NCI-H524 (cell line): ENCODE measurements at regions not wholly inside any gene's neighbourhood (a gene's known extent, or its start where the extent isn't known, plus 50 kb on each side); places are given as distances from the start of the nearest gene placed in this dataset.

Source experiments
- DNase-seq, 2 experiments: peaks; one replicate each; lab custom pipeline; 2025; lab: John Stamatoyannopoulos, UW

DNA sequence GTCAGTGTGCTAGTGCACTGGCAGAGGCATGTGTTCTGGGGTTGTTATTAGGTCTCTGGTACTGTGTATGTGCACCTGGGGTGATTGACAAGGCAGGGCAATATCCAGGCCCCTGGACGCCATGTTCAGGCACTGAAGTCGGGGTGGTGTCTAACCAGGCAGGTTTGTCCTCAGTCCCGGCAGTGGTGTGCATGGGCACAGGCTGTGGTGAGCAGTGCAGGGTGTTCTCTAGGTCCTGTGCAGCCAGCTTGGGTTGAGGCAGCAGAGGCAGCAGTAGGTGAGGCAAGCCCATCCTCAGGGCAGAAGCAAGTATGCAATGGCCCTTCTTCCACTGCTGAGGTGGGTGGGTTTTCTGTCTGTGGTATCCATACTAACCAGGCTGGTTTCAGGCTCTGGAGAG, 252.3 kb upstream of the LRRC7 start:
- no peak for DNase-seq

DNA sequence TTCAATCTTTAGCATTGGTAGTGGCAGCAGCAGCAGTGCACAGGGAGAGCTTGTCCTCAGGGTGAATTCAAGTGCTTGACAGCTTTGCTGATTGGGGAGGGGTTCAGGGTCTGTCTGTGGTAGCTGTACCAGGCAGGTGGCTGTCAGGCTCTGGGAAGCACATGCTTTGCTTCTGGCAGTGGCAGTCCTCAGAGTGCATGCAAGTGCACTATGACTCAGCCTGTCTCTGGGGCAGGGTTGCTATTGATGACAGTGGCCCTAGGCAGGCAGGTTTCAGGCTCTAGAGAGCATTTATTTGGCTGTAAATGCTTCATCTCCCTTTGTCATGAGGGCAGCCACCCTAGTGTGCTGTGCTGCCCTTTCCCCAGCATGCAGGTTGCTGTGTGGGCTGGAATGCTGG, 251.9 kb upstream of the LRRC7 start:
- no peak for DNase-seq

DNA sequence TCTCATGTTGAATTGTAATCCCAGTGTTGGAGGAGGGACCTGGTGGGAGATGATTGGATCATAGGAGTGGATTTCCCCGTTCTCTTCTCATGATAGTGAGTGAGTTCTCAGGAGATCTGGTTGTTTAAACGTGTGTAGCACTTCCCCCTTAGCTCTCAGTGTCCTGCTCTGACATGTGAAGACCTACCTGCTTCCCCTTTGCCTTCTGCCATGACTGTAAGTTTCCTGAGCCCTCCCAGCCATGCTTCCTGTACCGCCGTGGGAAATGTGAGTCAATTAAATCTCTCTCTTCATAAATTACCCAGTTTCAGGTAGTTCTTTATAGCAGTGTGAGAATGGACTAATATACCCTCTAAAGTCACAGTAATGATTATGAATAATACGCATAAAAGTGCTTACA, 248.4 kb upstream of the LRRC7 start:
- DNase-seq: no peak

DNA sequence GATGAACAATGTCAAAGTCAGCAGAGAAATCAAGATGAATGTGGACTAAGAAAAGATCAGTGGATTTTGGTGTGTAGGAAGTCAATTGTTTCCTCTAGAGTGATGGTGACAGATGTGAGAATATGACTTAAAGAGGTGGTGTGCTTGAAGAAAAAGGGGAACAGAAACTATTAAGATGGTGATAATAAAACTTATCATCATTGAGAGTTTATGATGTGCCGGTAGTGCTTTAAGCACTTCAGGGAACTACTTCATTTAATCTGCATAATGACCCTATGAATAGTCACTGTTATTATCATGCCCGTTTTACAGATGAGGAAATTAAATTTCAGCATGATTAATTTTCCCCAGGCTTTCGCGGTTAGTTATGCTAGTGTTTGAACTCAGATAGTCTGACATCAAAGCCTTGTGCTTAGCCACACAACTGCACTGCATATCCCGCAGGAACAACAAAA, 246.9 kb upstream of the LRRC7 start:
- DNase-seq: peak in 1 of 2 experiments; percentile 1

DNA sequence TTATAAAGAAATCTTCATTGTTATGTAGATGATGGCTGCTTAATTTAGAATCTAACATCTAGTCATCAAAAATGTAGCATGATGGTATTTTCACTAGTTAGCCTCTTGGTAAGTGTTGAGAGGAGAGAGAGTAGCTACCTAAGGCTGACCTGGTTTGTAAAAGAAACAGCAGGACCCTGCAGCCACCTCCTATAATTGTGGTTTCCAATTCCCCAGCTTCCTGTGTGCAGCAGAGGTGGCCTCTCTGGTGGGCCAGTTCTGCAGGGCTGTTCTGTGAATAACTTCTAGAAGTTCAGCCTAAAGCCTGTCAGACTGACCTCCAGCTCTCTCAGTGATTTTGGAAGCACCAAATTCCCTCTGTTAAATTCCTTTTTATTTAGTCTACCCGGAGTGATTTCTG, 246.4 kb upstream of the LRRC7 start:
- DNase-seq: no peak

DNA sequence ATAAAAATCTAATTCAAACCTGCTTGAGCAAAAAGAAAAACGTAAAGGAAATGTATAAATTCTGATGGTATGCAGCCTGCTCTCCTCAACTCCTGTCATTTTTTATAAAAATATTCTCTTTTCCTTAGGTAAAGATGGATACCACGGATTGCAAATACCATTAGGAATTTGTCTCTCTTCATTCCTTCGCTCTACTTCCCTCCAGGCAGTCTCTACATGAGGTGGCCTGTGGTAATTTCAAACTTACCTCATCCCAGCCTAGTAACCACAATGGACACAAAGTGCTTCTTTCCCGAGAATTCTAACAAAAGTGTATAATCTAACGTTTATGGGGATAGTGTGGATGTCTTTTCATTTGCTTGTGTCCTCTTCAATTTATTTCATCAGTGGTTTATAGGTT, 239.5 kb upstream of the LRRC7 start:
- DNase-seq: no peak

DNA sequence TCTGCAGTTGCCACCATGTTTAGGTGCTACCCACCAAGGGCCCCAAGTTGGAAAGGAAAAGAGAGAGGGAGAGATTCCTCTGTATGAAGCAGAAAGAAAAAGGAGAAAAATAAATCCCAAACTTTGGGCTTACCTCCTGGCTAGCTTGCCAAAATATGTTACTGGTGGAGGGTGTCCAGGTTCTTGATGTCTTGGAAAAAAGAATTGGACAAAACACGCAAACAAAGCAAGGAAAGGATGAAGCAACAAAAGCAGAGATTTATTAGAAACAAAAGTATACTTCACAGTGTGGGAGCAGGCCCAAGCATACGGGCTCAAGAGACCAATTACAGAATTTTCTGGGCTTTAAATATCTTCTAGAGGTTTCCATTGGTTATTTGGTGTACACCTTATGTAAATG, 204.5 kb upstream of the LRRC7 start:
- no peak for DNase-seq

DNA sequence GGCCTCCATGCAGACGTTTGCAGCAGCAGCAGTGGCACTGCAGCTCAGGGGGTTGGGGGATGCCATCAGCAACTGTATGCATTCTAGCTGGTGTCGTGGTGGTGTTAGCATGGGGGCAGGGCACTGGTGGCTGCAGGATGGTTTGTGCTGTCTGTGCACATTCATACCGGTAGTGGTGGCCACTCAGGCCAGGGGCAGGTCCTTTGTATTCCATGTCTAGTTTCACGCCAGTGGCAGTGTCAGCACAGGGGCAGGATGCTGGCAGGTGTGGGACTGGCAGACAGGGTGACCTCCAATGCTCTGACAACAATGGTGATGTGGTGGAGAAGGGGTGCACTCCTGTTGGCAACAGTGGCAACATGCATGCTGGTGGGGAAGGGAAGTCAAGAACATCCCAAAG, 194.2 kb upstream of the LRRC7 start:
- no peak for DNase-seq

DNA sequence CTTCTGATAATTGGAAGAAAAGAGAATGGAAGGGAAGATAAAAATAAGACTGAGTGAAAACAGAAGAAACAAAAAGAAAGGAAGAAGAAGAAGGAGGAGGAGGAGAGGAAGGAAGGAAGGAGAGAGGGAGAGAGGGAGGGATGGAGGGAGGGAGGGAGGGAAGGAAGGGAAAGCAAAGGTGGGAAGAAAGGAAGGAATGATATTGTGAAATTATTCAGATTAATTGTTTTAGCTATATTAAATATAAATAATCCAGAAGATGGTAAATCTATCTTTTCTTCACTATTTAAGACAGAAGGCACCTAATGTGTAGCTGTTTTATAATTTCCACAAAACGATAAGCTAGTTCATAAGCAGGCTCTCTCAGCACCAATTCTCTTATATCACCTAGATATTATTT, 191.3 kb upstream of the LRRC7 start:
- no peak for DNase-seq

DNA sequence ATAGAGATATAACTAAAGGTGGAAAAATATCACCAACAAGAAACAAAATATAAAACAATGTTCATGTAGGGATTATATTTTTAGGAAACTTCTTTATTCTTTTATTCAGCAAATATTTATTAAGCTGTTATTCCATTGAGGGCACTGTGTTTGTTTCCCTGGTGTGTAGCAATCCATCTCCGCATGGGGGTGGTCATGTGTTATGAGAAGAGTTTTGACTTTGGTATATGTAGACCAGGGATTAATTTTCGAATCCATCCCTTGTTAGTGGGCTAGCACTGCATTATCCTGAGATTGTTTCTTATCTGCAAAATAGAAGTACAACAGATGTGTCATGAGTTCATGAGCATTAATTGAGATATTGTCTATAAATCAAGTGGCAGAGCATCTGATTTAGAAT, 190.2 kb upstream of the LRRC7 start:
- no peak for DNase-seq

DNA sequence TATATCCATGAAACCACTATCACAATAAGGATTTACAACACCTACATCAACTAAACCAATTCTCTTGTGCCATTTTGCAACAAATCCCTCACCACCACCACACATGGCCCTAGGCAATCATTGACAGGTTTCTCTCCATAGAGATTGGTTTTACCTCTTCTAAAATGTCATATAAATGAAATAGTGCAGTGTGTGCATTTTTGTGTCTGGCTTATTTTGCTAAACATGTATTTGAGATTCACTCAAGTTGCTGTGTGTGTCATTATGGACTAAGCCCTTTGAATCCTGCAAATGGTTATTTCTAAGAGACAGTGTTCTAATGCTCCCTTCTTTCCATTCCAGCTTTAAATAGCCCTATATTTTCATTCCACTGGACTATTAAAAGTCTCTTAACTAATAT, 179.7 kb upstream of the LRRC7 start:
- no peak for DNase-seq

DNA sequence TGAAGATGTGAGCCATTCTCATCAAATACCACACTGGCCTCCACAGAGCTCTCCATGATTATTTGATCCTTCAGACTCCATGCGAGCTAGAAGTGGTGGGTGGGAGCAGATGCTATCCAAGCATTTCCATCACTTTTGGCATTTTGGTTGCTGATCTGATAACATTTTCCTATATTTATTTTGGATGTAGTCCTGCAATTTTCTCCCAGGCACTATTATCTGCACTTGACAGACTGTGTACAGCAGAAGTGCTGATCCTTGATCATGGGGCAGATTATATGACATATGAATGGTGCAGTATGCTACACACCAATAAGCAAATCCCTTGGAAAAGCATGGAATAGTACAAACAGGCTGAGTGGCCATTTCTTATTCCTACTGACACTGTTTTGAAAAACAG, 167.6 kb upstream of the LRRC7 start:
- no peak for DNase-seq

DNA sequence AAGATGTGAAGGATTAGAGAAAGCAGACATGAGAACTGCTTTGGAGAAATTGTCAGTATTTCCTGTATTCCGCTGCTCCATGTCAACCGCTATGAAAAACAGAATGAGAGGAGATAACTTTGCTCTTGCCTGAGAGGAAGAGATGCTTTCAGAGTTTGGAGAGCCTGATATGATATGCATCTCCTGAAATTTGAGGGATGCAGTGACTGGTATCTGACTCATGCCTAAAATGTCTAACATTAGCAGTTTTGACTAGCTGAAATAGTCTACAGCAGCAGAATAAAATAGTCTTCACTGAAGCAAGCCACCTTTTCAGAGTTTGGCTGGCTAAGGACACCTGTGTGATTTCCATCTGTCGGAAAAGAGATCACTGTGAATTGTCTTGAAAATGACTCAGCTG, 165.8 kb upstream of the LRRC7 start:
- DNase-seq: no peak

DNA sequence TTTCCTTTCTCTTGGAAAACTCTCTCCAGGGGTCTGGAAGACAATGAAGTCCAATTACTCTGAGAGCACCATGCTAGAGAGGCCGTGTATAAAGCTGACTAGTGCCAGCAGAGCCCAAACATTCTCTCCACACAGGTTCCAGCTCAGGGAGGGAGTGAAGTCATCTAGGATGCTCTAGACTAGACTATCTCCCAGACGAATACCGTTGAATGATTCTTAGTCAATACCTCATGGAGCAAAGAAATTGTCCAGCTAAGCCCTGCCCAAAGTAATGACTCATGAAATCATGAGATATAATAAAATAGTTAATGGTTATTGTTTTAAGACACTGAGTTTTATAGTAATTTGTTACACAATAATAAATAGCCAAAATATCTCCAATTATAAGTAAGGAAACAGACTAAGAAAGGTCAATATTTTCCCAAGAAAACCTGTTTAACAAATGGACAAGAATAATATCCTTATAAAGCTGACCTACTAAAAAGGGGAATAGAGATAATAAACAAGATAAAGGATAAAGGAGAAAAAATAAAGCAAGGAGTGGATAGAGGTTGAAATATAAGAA, 163.9 kb upstream of the LRRC7 start:
- DNase-seq: no peak

DNA sequence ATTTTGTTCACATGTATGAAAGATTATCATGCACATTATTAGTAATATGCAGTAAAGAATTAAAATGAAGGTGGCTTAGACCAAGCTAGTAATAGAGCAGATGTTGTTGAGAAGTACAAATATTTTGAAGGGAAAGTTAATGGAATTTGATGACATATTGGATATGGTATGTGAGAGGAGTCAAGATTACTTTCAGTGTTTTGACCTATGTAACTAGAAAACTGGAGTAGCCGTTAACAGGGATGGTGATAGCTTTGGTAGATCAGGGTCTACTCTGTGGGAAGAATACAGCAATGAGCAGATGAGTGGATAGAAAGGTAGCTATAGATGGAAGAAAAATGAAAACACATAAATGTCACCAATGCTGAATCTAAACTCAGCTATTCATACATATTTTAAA, 163.2 kb upstream of the LRRC7 start:
- DNase-seq: no peak

DNA sequence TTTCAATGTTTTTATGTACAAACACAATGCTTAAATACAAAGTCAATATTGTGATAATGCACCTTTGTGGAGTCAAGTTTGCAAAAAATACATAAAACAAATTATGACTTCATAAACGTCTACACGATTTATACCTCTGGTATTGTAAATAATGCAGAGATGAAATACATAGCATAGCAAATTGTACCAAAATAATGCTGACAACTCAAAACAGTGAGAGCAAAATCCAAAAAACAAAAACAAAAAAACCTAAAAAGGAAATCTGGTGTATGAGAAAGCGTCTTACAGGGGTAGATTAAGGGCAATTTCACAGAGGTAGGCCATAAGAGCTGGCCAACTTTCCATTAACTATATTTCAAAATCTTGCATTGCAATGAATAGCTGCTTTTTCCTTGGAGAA, 161.5 kb upstream of the LRRC7 start:
- no peak for DNase-seq

DNA sequence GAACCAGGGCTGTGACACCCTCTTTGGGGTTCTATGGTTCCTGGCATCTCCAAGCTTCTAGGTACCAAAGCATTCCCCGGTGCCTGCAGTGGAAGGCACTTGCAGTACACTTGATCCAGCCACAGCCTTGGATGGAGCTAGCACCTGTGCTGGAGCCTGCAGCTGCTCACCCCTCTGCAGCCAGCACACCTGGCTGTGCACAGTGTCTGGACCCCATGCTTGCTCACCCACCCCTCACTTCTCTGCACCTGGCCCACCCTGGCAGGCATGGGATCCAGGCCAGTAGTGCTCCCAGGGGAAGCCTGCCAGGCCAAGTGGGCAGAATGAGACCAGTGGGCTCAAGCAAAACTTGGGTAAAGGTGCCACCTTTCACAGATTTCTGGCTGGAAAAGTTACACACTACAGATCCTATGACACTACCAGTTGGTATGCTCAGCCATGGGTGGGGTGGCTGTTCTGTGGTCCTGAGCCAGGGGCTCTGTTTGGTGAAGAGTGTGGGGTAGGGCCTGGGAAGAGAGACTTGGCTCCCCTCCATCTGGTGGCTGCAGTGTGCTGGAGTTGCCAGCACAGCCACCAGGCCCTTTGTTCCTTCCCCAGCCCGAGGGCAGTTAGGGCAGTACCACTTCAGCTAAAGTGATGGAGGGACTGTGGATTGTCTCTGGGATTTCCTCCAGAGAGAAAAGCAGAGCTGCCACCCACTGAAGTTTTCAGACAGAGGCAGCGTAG, 157.8 kb upstream of the LRRC7 start:
- no peak for DNase-seq

DNA sequence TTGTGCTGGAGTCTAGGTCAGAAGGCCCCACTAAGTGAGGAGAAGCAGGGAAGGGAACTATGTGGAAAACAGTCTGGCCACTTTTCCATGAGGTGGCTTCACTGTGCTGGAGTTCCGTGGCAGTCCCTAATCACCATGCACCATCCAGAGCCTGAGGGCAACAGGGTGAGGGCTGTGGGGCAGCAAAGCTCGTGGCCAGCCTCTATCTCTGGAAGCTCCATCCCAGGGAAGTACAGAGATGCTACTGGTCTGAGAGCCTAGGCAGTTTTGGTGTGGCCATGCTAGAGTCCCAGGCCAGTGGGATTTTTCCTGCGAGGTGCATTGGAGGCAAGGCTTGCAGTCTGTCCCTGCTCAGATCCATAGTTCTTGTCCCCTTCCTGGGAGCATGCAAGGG, 157.3 kb upstream of the LRRC7 start:
- no peak for DNase-seq

DNA sequence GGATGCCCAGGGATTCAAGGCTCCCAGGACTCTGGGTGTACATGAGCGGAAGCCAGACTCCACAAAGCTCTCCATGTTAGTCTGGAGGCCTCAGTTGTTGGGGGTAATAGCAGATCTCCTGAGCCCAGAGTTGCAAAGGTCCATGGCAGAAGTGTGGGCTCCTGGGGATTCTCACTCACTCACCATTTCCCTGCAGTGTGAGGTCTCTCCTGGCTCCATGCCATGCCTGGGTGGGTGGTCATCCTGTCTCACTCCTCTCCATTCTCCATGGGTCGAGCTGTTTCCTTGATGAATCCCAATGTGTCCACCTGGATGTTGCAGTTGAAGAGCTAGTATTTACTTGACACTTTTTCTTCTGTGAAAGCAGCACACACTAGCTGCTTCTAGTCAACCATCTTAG, 156.8 kb upstream of the LRRC7 start:
- no peak for DNase-seq

DNA sequence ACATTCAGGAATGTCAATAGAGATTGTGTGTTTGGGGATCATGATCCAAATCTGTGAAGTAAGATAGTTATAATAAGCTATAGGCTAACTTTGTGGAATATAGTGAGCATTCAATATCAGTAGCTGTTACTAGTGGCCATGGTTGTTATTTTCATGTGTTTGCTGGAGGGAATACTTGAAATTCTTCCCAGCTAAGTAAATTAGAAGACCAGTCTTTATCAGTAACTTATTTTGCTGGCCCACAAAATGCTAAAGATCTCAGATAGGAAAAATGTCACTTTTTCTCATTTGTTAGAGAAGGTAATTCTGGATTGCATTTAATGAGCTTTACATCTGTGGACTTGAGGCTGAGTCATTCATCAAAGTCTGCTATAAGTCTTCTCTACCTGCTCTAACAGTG, 156.1 kb upstream of the LRRC7 start:
- no peak for DNase-seq

DNA sequence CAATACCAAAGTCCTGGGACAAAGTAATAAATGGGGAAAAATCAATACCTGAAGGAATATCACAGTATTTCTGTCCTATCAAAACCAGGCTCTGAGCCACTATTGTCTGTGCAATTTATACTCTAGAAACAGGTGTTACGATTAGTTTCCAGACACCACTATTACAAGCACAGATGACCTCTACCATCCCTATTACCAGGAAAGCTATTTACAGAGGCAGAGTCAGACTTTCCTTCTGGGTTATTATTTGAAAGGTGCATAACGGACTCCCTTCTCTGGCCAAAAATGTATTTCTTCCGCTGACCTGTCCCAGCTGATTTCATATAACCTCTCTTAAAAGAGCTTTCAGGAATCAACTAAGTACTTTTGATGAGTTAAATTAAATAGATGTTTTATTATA, 154.6 kb upstream of the LRRC7 start:
- no peak for DNase-seq

DNA sequence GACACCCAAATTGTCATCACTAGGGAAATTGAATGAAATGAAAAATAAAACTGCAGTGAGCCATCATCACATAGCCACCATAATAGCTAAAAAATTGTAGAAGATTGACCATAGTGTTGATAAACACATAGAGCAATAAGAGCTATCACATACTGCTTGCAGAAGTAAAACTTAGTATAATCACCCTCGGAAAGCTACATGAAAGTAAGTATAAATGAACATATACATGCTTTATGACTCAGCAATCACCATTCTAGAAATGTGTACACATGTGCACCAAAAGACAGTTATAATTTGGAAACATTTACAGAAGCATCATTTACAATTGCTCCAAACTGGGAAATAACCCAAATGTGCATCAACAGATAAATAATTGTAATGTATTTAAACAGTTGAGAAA, 153.1 kb upstream of the LRRC7 start:
- no peak for DNase-seq

DNA sequence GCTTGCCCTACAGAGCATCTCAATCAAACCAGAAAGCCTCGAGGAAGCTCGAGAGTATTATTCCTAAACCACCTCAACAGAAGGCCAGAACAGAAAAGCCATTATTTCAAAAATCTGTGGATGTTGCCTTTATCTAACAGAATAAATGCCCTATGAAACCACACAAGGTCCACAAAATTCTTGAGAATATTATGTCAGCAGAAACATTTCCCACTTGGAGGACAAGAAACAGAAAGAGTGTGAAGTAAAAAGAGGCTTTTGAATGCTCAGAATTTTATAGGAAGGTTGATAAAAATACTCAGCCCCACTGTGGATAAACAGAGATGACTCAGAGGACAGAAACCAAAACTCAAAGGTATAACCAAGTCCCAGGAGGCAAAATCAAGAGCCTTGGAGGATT, 146.4 kb upstream of the LRRC7 start:
- DNase-seq: no peak

DNA sequence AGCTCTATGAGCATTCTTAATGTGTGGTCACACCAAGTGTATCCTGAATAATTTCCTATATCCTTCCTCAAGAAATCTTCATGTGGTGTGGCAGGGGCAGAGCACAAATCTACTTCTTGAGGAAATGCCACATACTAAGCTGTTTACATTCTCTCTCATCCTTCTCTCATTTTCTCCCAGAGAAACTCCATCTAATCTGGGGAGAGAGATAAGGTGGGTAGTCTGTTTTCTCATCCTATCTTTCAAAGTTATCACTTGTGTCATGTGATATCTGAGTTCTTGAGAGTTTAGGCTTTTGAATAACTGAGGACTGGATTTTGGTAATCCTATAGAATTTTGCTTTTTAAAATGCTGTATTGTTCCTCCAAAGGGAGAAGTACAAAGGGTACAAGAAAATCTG, 141.9 kb upstream of the LRRC7 start:
- DNase-seq: no peak
